SH-SY5Y (cell line): ENCODE measurements at regions not wholly inside any gene's neighbourhood (a gene's known extent, or its start where the extent isn't known, plus 50 kb on each side); places are given as distances from the start of the nearest gene placed in this dataset.

Experiments
- GATA2 ChIP-seq: IDR thresholded peaks from 2 replicates; pipeline ENCODE4 v1.6.1; 2011; ENCODE audit warnings: mild to moderate bottlenecking, low read depth, low read length
- GATA3 ChIP-seq: IDR thresholded peaks from 2 replicates; pipeline ENCODE4 v1.6.1; 2011; ENCODE audit warnings: low read depth, mild to moderate bottlenecking, low read length, moderate library complexity

- TF ChIP-seq GATA2 (no peak), GATA3 (no peak)
These were observed 271.9 kb upstream of the PDE3A start for GRCh38 chr12:20096430-20096829.
